ENCODE measurements at regions not wholly inside any gene's neighbourhood (a gene's known extent, or its start where the extent isn't known, plus 50 kb on each side); places are given as distances from the start of the nearest gene placed in this dataset.

GRCh38 chr21:18468790-18469189 lies 65.2 kb upstream of the TMPRSS15 start:
- ChIA-PET POLR2A (no interaction called here), CTCF (no interaction called here), RAD21 (ENCODE audit: low non-redundant PET in 1 of 2, low total read pairs in 2 of 2, uncharacterized antibody in 2 of 2, unreplicated experiment in 2 of 2) (no interaction called here)
- Histone ChIP-seq H4K20me1 (ENCODE audit: insufficient read depth) (no peaks in the 10 kb centered on the region), H3K4me1 (ENCODE audit: control insufficient read depth in 1 of 2, insufficient read depth in 2 of 2, low read length in 2 of 2) (no peaks in the 10 kb centered on the region), H3K27me3 (ENCODE audit: insufficient read depth, low read length) (no peaks in the 10 kb centered on the region), H3K79me2 (ENCODE audit: insufficient read depth, low read length) (no peaks in the 10 kb centered on the region), H3K9ac (ENCODE audit: low read length) (no peak overlapping the region), H3K36me3 (ENCODE audit: control insufficient read depth in 1 of 2, insufficient read depth in 2 of 2, low read length in 2 of 2) (no peaks in the 10 kb centered on the region), H3K4me3 (replicated peaks in 1 of 2; ENCODE audit: low read depth in 1 of 2, low read length in 2 of 2) (no peak overlapping the region), H3K27ac (ENCODE audit: low read depth, low read length) (no peak overlapping the region), H2AFZ (ENCODE audit: low read depth, low read length, poor library complexity, severe bottlenecking) (no peak overlapping the region), H3K9me3 (ENCODE audit: control insufficient read depth in 1 of 2, insufficient read depth in 1 of 2, low read depth in 1 of 2, low read length in 2 of 2) (peaks cover 6 to 7% of the 10 kb centered on the region in 2 experiments; a peak in 2 of 4 replicates), H3K9me2 (ENCODE audit: insufficient read depth) (no peaks in the 10 kb centered on the region), H3K4me2 (ENCODE audit: low read length) (no peak overlapping the region)
- no peak for TF ChIP-seq RAD21 (IDR thresholded peaks at IDR 0.05; ENCODE audit: low read depth)
- TF ChIP-seq MAX (IDR thresholded peaks at IDR 0.05) = no peak
- TF ChIP-seq CTCF (IDR thresholded peaks at IDR 0.05 in 2 of 3, conservative IDR thresholded peaks at IDR 0.05 in 1 of 3; ENCODE audit: borderline replicate concordance in 1 of 3, insufficient read depth in 1 of 3, low read depth in 2 of 3, low read length in 2 of 3) = no peak
- no peak for TF ChIP-seq CBX3 (IDR thresholded peaks at IDR 0.05; ENCODE audit: low read depth)
- no peak for TF ChIP-seq JUND (IDR thresholded peaks at IDR 0.05)
- TF ChIP-seq CEBPB (IDR thresholded peaks at IDR 0.05; ENCODE audit: low read depth) = no peak
- no peak for TF ChIP-seq ATF3 (IDR thresholded peaks at IDR 0.05)
- no peak for TF ChIP-seq SP1 (IDR thresholded peaks at IDR 0.05; ENCODE audit: low read depth)
- no peak for TF ChIP-seq SIN3A (IDR thresholded peaks at IDR 0.05; ENCODE audit: low read depth)
- no peak for TF ChIP-seq POLR2AphosphoS5 (IDR thresholded peaks at IDR 0.05; ENCODE audit: low read depth, low read length)
- no peak for ATAC-seq
- DNase-seq (ENCODE audit: low read depth, low spot score) = no peak
- BruUV-seq (replicated peaks) = no TSS peak
- intact Hi-C loops (cut with micrococcal nuclease) = no loop called here

GRCh38 chr21:18476639-18477038 lies 73.1 kb upstream of the TMPRSS15 start:
- ChIA-PET CTCF (no interaction called here), RAD21 (ENCODE audit: low non-redundant PET in 1 of 2, low total read pairs in 2 of 2, uncharacterized antibody in 2 of 2, unreplicated experiment in 2 of 2) (no interaction called here), POLR2A (no interaction called here)
- no peaks in the 10 kb centered on the region for H3K79me2 ChIP-seq (ENCODE audit: insufficient read depth, low read length)
- no peaks in the 10 kb centered on the region for H3K36me3 ChIP-seq (ENCODE audit: control insufficient read depth in 1 of 2, insufficient read depth in 2 of 2, low read length in 2 of 2)
- H3K9ac ChIP-seq (ENCODE audit: low read length) = no peak overlapping the region
- no peak overlapping the region for H3K27ac ChIP-seq (ENCODE audit: low read depth, low read length)
- no peak overlapping the region for H2AFZ ChIP-seq (ENCODE audit: low read depth, low read length, poor library complexity, severe bottlenecking)
- no peaks in the 10 kb centered on the region for H3K4me1 ChIP-seq (ENCODE audit: control insufficient read depth in 1 of 2, insufficient read depth in 2 of 2, low read length in 2 of 2)
- intact Hi-C loops (cut with micrococcal nuclease) = no loop called here
- no peaks in the 10 kb centered on the region for H4K20me1 ChIP-seq (ENCODE audit: insufficient read depth)
- H3K9me2 ChIP-seq (ENCODE audit: insufficient read depth) = no peaks in the 10 kb centered on the region
- no peak overlapping the region for H3K4me2 ChIP-seq (ENCODE audit: low read length)
- no peaks in the 10 kb centered on the region for H3K27me3 ChIP-seq (ENCODE audit: insufficient read depth, low read length)
- H3K4me3 ChIP-seq (replicated peaks in 1 of 2; ENCODE audit: low read depth in 1 of 2, low read length in 2 of 2) = no peak overlapping the region
- ATAC-seq = no peak
- H3K9me3 ChIP-seq (ENCODE audit: control insufficient read depth in 1 of 2, insufficient read depth in 1 of 2, low read depth in 1 of 2, low read length in 2 of 2) = peaks cover 6 to 24% of the 10 kb centered on the region in 2 experiments; a peak in 2 of 4 replicates
- no TSS peak for BruUV-seq (replicated peaks)
- no peak for DNase-seq (ENCODE audit: low read depth, low spot score)
- TF ChIP-seq POLR2A (IDR thresholded peaks at IDR 0.05; ENCODE audit: borderline replicate concordance, extremely low read depth, insufficient read depth, insufficient read length) = no peak
- TF ChIP-seq FOSL1 (IDR thresholded peaks at IDR 0.05; ENCODE audit: low read depth) = no peak
- no peak for TF ChIP-seq ELF1 (IDR thresholded peaks at IDR 0.05; ENCODE audit: borderline replicate concordance, low read depth)
- TF ChIP-seq CBX3 (IDR thresholded peaks at IDR 0.05; ENCODE audit: low read depth) = no peak
- TF ChIP-seq ZBTB33 (IDR thresholded peaks at IDR 0.05; ENCODE audit: extremely low read depth, insufficient replicate concordance, low read length) = no peak
- TF ChIP-seq RAD21 (IDR thresholded peaks at IDR 0.05; ENCODE audit: low read depth) = no peak
- TF ChIP-seq ZNF274 (IDR thresholded peaks at IDR 0.05; ENCODE audit: low read depth, low read length) = no peak
- TF ChIP-seq EZH2phosphoT487 (IDR thresholded peaks at IDR 0.05; ENCODE audit: borderline replicate concordance) = no peak
- TF ChIP-seq CEBPB (IDR thresholded peaks at IDR 0.05; ENCODE audit: low read depth) = no peak
- no peak for TF ChIP-seq SIN3A (IDR thresholded peaks at IDR 0.05; ENCODE audit: low read depth)
- TF ChIP-seq YY1 (IDR thresholded peaks at IDR 0.05; ENCODE audit: extremely low read depth, insufficient replicate concordance, low read depth, low read length) = no peak

Data from HCT116 (cell line).